GM21526 (cell line): ENCODE measurements at regions not wholly inside any gene's neighbourhood (a gene's known extent, or its start where the extent isn't known, plus 50 kb on each side); places are given as distances from the start of the nearest gene placed in this dataset.
"Not testable (repeated sequence)": the region's sequence is repeated elsewhere in the genome, so short reads cannot be mapped to it uniquely, and the experiment has no call there.

Source experiments
- ATAC-seq: cut with Tn5 transposase; IDR thresholded peaks from one replicate; pipeline ENCODE4 v1.9.1; 2021; ENCODE audit warnings: moderate library complexity; ENCODE audit not compliant: unreplicated experiment, low FRiP score

DNA sequence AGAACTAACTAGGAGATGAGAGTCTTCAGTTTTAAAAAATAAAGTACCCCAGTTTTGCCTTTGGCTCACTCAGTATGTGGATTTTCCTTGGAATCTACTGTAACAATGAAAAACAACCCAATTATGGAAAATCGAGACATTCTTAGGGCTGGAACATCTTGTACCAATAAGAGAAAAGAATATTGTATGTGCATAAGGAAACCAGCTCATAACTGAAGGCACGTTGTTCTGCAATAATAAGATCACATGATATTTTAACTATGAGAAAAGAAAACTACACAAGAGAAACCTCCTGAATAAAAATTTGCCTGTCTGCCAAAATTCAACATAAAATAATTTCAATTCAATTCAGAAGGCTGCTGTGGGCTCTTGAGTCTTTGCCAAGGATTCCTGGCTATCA lies 261.8 kb upstream of the EDNRA start:
- no peak for ATAC-seq

DNA sequence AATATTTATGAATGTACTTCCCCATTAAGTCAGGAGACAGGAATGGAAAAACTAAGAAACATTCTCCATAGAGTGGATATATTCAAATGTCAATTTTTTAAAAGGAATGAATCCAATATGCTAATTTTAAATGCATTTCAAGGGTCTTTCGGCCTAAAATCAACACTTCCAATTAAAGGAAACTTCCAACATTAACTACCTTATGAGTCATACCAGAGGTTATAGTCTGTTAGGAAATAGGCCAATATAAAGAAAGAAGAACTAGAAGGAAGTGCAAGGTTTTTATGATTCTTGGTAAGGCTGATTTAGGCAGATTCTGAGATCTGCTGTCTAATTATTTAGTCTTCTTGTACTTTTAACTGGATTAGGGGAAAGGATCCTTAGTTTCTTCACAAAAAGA lies 260.1 kb upstream of the EDNRA start:
- ATAC-seq = no peak

DNA sequence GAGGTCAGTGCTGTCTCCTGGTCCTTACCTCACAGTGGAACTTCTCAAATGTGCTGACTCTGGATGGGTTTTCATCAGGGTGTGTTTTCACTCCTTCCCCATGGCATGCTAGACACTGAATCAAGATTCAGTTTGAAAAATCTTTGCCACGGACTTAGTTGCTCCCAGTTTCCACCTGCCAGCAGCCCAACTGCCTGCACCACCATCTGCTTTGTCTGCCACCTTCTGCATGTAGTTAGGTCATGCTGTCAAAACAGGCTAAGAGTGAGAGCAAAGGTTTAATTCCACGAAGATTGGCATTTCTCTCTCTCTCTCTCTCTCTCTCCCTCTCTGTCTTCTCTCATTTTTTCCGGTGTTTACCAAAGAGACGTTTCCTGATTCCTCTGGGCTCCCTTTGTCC lies 258.0 kb upstream of the EDNRA start:
- no peak for ATAC-seq

DNA sequence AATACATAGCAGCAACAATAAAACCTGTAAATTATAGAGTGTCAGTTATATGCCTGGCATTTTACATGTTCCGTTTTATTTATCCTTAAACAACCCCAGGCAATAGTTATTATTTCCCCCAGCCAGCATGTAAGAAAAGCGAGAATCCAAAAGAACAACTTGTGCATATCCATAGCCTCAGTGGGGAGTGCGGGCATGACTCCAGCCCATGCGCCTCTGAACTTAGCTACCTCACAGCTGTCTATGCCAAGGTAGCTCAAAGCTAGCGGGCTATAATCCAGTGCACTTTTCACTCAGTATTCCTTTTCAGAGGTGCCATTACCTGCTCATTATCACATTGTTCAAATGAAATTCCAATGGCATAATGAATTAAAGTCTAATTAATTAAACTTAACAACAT lies 257.3 kb upstream of the EDNRA start:
- no peak for ATAC-seq

DNA sequence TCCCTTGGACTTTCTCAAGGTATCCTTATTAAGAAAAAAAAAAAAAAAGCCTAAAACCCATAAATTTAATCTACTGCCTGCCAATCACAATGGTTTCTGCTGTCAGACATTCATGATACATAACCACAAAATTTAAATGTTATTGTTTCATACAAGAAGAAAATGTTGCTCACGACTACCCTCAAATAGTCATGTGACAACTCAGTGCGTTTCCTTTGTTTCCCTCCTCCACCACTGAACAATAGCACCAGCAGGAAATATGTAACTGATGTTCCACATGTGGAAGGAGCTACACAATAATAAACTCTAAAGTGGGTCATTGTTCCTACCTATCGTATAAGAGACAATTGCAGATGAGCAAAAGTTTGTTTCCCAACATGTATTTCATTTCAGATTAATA lies 244.1 kb upstream of the EDNRA start:
- ATAC-seq = no peak

DNA sequence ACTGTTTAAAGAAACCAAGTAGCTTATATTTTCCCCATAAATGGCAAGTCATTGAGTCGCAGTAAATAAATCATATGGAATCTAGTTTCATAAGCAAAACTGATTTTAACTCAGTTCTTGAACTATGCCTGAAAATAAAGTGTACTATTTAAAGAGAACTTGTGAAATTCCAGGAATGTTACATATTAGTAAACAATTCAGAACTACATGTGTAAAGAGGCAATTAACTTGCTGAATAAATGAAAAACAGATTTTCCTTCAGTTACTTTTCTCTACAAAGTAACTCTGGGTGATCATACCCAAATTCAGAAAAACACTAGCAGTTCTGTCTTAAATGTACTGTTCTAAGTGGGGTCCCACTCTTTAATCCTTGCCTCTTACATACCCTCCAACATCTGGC lies 236.1 kb upstream of the EDNRA start:
- ATAC-seq = no peak

DNA sequence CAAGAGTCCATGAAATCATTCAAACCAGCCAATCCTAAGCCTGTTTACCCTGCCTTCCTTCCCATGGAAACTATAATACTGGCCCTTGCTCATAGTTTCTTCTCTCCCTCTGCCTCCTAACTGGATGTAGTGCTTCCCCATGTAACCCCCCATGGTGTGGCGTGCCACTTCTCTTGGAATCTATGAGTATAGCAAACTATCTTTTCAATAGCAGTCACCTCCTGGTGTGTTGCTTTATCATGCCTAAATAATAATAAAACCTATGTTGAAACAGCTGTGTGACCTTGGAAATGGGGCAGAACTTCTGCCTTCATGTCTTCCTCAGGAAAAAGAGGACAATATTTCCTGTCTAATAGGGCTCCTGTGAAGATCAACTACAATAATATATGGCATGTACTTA lies 234.8 kb upstream of the EDNRA start:
- ATAC-seq = no peak

DNA sequence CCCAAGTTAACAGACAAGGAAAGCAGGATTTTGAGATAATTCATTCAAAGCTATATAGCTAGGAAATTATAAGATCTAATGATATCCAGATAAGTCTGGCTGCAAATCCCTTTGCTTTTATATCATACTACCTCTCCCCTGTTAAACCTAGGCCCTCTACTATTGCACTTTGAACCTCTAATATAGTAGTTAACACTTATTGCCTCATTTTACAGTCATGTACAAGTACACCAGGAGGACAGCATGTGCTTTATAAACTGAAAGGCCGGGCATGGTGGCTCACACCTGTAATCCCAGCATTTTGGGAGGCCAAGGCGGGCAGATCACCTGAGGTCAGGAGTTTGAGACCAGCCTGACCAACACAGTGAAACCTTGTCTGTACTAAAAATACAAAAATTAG lies 234.4 kb upstream of the EDNRA start:
- ATAC-seq = not testable (repeated sequence)

DNA sequence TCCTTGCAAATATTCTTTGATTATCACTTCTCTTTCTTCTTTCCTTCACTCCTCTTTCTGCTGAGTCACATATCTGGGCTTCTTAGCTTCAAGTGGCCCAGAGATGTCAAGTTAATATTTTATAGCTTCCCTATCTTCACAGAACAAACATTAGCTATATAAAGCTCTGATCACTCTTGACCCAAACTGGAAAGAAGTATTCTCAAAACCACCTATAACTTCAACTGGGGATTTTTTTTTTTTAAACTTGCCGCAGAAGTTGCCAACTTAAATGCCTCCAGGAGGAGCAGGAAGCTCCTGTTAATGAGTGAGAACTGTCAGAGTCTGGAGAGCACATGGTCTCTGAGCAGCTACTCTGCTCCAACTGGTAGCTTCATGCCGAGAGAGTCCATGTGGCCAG lies 233.3 kb upstream of the EDNRA start:
- no peak for ATAC-seq

DNA sequence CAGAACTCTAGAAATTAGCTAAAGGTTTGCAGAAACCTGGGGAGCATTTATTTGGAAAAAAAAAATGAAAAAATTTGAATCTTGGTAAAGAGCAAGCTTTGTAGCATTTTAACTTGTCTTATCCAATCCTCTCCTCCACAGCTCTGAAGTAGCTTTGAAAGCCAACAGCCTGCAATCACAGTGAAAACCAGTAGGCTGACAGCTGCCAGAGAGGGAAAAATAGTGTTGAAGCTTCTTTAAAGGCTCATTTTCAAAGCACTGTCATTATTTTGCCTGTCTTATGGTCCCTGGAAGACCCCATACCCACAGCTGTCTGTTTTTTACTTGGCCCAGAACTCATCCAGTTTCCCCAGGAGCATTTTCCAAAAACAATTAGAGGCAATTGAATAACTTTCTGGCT lies 230.8 kb upstream of the EDNRA start:
- ATAC-seq = no peak

DNA sequence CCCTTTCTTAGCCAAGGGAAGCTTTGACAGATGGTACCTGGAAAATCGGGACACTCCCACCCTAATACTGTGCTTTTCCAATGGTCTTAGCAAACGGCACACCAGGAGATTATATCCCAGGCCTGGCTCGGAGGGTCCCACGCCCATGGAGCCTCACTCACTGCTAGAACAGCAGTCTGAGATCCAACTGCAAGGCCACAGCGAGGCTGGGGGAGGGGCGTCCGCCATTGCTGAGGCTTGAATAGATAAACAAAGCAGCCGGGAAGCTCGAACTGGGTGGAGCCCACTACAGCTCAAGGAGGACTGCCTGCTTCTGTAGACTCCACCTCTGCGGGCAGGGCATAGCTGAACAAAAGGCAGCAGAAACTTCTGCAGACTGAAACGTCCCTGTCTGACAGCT lies 225.6 kb upstream of the EDNRA start:
- ATAC-seq = not testable (repeated sequence)

DNA sequence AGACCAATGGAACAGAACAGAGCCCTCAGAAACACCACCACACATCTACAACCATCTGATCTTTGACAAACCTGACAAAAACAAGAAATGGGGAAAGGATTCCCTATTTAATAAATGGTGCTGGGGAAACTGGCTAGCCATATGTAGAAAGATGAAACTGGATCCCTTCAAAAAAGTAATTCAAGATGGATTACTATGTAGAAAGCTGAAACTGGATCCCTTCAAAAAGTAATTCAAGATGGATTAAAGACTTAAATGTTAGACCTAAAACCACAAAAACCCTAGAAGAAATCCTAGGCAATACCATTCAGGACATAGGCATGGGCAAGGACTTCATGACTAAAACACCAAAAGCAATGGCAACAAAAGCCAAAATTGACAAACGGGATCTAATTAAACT lies 221.6 kb upstream of the EDNRA start:
- ATAC-seq = not testable (repeated sequence)

DNA sequence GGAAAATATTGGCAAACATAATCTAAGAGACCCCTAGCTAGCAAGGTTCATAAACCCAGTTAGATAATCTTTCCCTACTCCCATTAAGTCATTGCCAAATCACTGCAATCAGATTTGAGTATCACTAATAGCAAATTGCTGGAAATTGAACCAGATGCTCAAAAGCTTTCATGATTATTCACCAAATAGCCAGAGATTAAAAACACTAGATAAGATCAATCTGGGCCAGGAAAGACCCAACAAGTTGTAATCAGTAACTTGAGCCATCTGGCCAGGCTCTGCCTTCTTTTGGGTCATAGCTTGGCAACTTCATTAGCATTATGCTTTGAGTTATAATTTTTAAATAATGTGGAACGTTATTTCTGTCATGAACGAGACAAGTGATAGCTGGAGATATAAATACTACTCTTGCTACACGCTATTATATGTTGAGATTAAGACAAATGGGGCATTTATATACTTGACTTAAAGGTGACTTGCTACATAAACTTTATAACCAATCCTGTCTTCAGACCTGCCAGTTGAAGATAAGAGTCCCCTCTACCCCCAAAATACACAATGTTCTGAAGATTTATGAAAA lies 196.6 kb upstream of the EDNRA start:
- ATAC-seq = no peak

DNA sequence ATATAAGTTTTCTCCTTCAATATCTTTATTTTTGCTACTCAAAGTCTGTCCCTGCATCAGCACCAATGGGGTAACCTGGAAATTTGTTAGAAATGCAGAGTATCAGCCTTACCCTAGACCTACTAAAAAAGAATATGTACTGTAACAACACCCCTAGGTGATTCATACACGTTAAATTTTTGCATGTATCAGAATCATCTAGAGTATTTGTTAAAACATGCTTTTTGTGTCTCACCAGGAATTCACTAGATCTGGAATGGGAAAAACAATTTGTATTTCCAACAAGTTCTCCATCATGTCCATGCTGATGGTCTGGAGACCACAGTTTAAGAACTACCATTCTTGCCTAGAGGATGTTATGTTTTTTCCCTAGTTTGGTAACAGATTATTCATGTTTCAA lies 196.0 kb upstream of the EDNRA start:
- ATAC-seq = no peak

DNA sequence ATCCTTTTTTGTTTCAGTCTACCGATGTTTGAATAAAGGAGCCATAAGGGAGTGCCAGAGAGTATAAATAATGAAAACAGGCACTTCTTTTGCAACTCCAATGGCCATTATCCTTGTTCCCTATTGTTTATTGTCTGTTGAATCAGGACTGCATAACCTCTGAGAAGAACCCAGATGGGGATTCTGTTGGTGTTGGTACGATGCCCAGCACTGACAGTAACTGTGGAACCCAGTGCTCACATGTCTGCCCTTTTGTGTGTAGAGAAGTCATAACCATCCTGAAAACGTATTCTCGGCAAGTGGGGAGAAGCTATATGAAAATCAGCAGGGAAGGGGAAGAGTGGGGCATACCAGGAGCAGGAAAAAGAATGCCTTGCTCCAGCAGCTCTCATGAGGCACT lies 195.1 kb upstream of the EDNRA start:
- ATAC-seq = no peak

DNA sequence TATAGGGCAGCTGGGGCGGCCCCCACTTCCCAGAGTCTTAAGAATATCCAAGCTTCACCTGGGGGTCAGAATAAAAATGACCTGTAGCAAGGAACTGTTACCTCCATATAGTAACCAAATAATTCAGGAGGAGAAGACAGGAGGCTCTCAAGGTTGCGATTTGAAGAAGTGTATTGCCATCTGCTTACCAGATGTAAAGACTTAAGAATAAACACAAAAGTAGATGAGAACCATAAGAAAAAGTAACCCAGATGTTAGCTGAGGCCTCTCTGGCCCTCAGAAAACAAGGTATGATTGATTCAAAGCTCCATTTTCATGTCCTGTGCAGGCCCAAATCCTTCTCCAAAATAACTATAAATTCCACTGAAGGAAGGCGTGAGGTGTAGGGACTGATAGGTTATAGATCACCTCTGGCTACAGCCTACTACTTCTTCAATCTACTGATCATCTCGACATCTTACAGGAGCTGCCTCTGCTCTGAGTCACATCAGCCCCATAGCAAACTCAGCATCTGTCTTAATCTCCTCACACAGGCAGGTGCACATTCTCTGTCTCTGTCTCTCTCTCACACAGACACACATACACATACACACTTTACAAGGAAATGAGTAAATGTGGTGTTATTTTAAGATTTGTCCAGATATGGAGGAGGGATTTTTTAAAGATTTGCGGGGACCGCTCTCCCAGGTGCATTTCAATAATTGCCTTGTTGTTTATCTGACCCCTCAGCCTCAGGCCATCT lies 193.9 kb upstream of the EDNRA start:
- no peak for ATAC-seq

DNA sequence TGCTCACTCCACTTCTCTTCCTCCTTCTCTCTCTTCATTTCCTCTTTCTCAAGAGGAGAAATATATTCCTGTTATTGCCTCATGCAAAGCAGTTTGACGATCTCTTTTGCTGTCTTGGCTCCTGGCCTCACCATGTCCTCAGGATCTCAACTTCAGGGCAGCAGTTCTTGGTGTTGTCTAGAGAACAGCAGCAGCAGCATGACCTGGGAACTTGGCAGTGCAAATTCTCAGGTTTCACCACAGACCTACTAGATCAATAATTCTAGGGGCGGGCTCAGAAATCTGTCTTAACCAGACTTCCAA lies 193.4 kb upstream of the EDNRA start:
- ATAC-seq = no peak

DNA sequence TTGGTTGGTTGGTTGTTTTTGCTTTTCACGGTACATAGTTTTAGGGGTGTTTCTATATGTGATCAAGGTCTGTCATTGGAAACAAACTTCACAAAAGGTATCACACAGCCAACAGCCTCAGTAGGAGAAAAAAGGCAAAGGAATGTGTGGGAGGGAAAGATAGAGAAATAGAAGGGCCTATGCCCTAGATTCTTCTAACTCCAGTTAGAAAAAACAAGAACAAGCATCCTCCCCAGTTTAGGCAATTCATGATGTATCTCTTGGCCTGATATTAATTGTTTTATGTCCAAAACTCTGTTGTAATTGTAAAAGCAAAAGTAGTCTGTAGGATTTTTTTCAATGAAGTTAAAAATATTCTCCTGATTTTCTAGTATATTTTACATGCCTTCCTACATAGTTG lies 192.4 kb upstream of the EDNRA start:
- no peak for ATAC-seq

DNA sequence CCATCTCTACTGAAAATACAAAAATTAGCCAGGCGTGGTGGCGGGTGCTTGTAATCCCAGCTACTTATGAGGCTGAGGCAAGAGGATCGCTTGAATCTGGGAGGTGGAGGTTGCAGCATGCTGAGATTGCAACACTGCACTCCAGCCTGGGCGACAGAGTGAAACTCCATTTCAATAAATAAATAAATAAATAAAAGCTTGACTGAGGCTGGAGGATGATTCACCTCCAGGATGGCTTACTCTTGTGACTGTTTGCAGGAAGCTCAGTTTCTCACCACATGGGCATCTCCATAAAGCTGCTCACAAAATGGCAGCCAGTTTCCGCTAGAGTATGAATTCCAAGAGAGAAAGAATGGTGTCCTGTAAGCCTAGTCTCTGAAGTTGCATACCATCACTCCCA lies 191.7 kb upstream of the EDNRA start:
- no peak for ATAC-seq

DNA sequence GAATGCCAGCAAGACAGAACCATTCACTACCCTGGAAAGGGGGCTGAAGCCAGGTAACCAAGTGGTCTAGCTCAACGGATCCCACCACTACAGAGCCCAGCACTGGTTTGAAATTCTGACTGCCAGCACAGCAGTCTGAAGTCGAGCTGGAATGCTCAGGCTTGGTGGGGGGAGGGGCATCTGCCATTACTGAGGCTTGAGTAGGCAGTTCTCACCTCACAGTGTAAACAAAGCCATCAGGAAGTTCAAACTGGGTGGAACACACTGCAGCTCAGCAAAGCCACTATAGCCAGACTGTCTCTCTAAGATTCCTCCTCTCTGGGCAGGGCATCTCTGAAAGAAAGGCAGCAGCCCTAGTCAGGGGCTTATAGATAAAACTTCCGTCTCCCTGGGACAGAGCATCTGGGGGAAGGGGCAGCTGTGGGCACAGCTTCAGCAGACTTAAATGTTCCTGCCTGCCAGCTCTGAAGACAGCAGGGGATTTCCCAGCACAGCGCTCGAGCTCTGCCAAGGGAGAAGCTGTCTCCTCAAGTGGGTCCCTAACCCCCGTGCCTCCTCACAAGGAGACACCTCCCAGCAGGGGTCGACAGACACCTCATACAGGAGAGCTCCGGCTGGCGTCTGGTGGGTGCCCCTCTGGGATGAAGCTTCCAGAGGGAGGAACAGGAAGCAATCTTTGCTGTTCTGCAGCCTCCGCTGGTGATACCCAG lies 188.1 kb upstream of the EDNRA start:
- ATAC-seq = not testable (repeated sequence)

DNA sequence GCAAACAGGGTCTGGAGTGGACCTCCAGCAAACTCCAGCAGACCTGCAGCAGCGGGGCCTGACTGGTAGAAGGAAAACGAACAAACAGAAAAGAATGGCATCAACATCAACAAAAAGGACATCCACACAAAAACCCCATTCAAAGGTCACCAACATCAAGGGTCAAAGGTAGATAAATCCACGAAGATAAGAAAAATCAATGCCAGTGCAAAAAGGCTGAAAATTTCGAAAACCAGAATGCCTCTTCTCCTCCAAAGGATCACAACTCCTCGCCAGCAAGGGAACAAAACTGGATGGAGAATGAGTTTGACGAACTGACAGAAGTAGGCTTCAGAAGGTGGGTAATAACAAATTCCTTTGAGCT lies 187.6 kb upstream of the EDNRA start:
- ATAC-seq = not testable (repeated sequence)

DNA sequence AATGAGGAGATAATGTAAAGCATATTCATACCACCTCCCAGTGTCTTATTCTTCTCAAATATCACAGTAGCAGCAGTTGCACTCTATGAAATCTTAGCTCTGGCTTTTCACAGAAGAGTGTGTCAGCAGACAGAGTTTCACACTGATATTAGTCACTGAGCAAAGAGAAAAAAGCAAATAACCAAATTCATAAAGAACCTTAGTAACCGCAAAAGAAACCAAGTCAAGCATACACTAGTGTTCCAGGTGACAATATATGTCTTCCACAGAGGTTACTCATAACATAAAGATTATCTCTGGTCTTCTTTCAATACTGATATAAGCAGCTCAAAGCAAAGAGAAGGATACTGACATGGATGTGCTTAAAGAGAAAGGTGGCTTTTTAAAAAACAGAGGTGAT lies 181.7 kb upstream of the EDNRA start:
- no peak for ATAC-seq
